HT-29 (cell line): ENCODE measurements at regions not wholly inside any gene's neighbourhood (a gene's known extent, or its start where the extent isn't known, plus 50 kb on each side); places are given as distances from the start of the nearest gene placed in this dataset.

Experiments
- DNase-seq: peaks from one replicate; pipeline ENCODE4 v3.0.0-alpha.2; 2015; ENCODE audit warnings: low spot score

GRCh38 chr16:73319737-73320136, 271.8 kb upstream of the ZFHX3 start:
- no peak for DNase-seq

- no peak for DNase-seq
Measured at GRCh38 chr16:73319261-73319660, 271.3 kb upstream of the ZFHX3 start.

- DNase-seq, result no peak
Measured at GRCh38 chr16:73317321-73317857, 269.5 kb upstream of the ZFHX3 start.

GRCh38 chr16:73315645-73316044, 267.7 kb upstream of the ZFHX3 start:
- DNase-seq, result no peak

- DNase-seq, result no peak
Measured at GRCh38 chr16:73313950-73314349, 266.0 kb upstream of the ZFHX3 start.

- DNase-seq, result no peak
Measured at GRCh38 chr16:73311857-73312723, 264.2 kb upstream of the ZFHX3 start.

GRCh38 chr16:73308771-73309170, 260.8 kb upstream of the ZFHX3 start:
- DNase-seq, result no peak

GRCh38 chr16:73306901-73307413, 259.0 kb upstream of the ZFHX3 start:
- DNase-seq, result no peak

- DNase-seq, result no peak
Measured at GRCh38 chr16:73304008-73304774, 256.3 kb upstream of the ZFHX3 start.

- no peak for DNase-seq
Measured at GRCh38 chr16:73302942-73303341, 255.0 kb upstream of the ZFHX3 start.

GRCh38 chr16:73301984-73302383, 254.1 kb upstream of the ZFHX3 start:
- DNase-seq, result no peak

- DNase-seq, result no peak
Measured at GRCh38 chr16:73299346-73299745, 251.4 kb upstream of the ZFHX3 start.

- no peak for DNase-seq
Measured at GRCh38 chr16:73298562-73298961, 250.6 kb upstream of the ZFHX3 start.

- no peak for DNase-seq
Measured at GRCh38 chr16:73290258-73290657, 242.3 kb upstream of the ZFHX3 start.

- no peak for DNase-seq
Measured at GRCh38 chr16:73289232-73289631, 241.3 kb upstream of the ZFHX3 start.

- no peak for DNase-seq
Measured at GRCh38 chr16:73288520-73288919, 240.6 kb upstream of the ZFHX3 start.

- DNase-seq, result no peak
Measured at GRCh38 chr16:73287859-73288405, 240.0 kb upstream of the ZFHX3 start.

GRCh38 chr16:73286346-73287267, 238.7 kb upstream of the ZFHX3 start:
- no peak for DNase-seq

GRCh38 chr16:73285436-73286201, 237.7 kb upstream of the ZFHX3 start:
- DNase-seq, result no peak

- DNase-seq, result no peak
Measured at GRCh38 chr16:73280388-73280787, 232.5 kb upstream of the ZFHX3 start.
